ENCODE measurements at regions not wholly inside any gene's neighbourhood (a gene's known extent, or its start where the extent isn't known, plus 50 kb on each side); places are given as distances from the start of the nearest gene placed in this dataset.

DNA sequence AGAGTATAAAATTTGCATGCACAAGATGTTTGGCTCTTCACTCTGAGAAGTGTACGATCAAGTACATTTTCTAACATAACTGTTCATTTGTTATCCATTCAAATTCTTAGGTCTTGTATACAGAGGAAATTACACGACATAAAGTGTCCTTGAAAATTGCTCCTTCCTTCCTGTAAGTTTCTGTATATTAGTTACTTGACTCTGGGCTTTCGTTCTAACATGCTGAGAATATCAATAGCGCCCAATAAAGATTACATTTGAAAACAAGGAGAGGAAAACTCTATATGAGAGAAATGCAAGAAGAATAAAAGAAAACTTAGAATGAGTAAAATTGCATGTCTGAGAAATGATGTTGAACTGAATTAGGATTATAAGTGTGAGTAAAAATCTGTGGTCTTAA lies 722.5 kb upstream of the CADM2 start:
- TF ChIP-seq, protein P1, sequence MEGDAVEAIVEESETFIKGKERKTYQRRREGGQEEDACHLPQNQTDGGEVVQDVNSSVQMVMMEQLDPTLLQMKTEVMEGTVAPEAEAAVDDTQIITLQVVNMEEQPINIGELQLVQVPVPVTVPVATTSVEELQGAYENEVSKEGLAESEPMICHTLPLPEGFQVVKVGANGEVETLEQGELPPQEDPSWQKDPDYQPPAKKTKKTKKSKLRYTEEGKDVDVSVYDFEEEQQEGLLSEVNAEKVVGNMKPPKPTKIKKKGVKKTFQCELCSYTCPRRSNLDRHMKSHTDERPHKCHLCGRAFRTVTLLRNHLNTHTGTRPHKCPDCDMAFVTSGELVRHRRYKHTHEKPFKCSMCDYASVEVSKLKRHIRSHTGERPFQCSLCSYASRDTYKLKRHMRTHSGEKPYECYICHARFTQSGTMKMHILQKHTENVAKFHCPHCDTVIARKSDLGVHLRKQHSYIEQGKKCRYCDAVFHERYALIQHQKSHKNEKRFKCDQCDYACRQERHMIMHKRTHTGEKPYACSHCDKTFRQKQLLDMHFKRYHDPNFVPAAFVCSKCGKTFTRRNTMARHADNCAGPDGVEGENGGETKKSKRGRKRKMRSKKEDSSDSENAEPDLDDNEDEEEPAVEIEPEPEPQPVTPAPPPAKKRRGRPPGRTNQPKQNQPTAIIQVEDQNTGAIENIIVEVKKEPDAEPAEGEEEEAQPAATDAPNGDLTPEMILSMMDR (IDR thresholded peaks at IDR 0.05; ENCODE audit: insufficient read depth, low read length, severe bottlenecking): no peak
- DNase-seq (ENCODE audit: low read depth) (no peak), FAIRE-seq (no peak)
- Histone ChIP-seq H3K4me3 (ENCODE audit: low read depth, low read length) (no peak overlapping the region), H3K27me3 (ENCODE audit: control insufficient read depth, insufficient read depth, low read length) (no peaks in the 10 kb centered on the region), H3K36me3 (ENCODE audit: control insufficient read depth, insufficient read depth, low read length) (no peaks in the 10 kb centered on the region)

DNA sequence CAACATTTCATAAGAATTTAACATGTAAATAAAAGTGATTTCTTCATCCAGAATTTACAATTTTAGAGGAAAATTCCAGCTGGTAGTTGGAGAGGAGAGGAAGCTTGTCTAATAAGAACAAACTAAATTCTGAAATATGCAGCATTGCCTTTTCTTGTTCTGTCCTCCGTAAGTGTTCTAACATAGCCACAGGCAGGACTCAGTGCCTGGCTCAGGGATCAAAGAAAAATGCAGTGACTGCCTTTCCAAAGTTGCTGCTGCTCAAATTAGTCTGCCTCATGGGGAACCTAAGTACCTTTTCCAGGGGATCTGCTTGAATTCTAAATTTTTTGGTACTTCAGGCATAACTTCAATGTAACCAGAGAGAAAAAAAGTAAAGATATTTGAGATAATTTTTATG lies 713.0 kb upstream of the CADM2 start:
- TF ChIP-seq, protein P1 (IDR thresholded peaks at IDR 0.05; ENCODE audit: insufficient read depth, low read length, severe bottlenecking): no peak
- Histone ChIP-seq H3K4me3 (ENCODE audit: low read depth, low read length) (no peak overlapping the region), H3K27me3 (ENCODE audit: control insufficient read depth, insufficient read depth, low read length) (no peaks in the 10 kb centered on the region), H3K36me3 (ENCODE audit: control insufficient read depth, insufficient read depth, low read length) (no peaks in the 10 kb centered on the region)
- FAIRE-seq (no peak), DNase-seq (ENCODE audit: low read depth) (no peak)

DNA sequence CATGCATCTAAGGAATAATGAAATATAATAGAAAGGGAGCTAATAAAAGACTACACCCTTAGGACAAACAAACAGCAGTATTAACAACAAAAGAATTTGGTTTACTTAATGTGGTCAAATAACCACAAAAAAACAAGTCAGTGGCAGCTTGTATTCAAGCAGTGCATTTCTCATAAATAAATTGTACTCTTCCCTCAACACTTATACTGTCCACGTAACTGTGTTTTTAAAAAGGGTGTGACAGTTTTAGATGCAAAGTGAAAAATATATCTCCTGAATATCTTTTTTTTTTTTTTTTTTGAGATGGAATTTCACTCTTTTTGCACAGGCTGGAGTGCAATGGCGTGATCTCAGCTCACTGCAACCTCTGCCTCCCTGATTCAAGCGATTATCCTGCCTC lies 698.2 kb upstream of the CADM2 start:
- TF ChIP-seq, protein P1 (IDR thresholded peaks at IDR 0.05; ENCODE audit: insufficient read depth, low read length, severe bottlenecking): no peak
- DNase-seq (ENCODE audit: low read depth) (no peak), FAIRE-seq (no peak)
- no peak overlapping the region for H3K4me3 ChIP-seq (ENCODE audit: low read depth, low read length)
- no peaks in the 10 kb centered on the region for H3K36me3 ChIP-seq (ENCODE audit: control insufficient read depth, insufficient read depth, low read length)
- no peaks in the 10 kb centered on the region for H3K27me3 ChIP-seq (ENCODE audit: control insufficient read depth, insufficient read depth, low read length)

DNA sequence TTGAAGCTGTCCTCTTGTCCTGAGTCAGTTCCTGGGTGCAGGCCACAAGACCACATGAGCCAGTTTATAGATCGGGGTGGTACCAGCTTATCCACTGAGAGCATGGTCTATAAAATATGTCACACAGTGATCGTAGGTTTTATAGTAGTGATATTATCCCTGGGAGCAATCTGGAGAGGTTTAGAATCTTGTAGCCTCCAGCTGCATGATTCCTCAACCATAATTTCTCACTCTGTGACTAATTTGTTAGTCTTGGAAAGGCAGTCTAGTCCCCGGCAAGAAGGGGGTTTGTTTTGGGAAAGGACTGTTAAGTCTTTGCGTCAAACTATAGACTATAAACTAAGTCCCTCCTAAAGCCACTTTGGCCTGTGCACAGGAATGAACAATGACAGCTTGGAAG lies 693.0 kb upstream of the CADM2 start:
- H3K36me3 ChIP-seq (ENCODE audit: control insufficient read depth, insufficient read depth, low read length): no peaks in the 10 kb centered on the region
- FAIRE-seq: no peak
- TF ChIP-seq, protein P1 (IDR thresholded peaks at IDR 0.05; ENCODE audit: insufficient read depth, low read length, severe bottlenecking): no peak
- no peaks in the 10 kb centered on the region for H3K27me3 ChIP-seq (ENCODE audit: control insufficient read depth, insufficient read depth, low read length)
- no peak overlapping the region for H3K4me3 ChIP-seq (ENCODE audit: low read depth, low read length)
- no peak for DNase-seq (ENCODE audit: low read depth)

DNA sequence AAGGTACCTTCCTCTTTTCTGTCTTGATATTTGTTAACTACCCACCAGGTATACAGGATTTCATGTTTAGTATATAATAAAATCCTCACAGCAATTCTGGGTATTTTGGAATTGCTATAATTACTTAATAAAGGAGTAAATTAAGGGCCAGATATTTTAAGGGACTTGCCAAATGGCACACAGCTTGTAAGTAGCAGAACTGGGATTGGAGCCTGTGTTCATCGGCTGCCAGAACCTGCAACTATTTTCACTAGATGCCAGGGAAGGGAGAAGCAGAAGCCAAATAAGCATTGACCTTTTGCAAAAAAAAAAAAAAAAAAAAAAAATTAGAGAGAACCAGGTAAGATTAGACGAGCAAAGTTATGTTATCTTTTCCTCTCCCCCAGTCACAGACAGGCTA lies 683.3 kb upstream of the CADM2 start:
- TF ChIP-seq, protein P1 (IDR thresholded peaks at IDR 0.05; ENCODE audit: insufficient read depth, low read length, severe bottlenecking): no peak
- H3K36me3 ChIP-seq (ENCODE audit: control insufficient read depth, insufficient read depth, low read length): no peaks in the 10 kb centered on the region
- DNase-seq (ENCODE audit: low read depth) (no peak), FAIRE-seq (no peak)
- H3K4me3 ChIP-seq (ENCODE audit: low read depth, low read length): no peak overlapping the region
- no peaks in the 10 kb centered on the region for H3K27me3 ChIP-seq (ENCODE audit: control insufficient read depth, insufficient read depth, low read length)

DNA sequence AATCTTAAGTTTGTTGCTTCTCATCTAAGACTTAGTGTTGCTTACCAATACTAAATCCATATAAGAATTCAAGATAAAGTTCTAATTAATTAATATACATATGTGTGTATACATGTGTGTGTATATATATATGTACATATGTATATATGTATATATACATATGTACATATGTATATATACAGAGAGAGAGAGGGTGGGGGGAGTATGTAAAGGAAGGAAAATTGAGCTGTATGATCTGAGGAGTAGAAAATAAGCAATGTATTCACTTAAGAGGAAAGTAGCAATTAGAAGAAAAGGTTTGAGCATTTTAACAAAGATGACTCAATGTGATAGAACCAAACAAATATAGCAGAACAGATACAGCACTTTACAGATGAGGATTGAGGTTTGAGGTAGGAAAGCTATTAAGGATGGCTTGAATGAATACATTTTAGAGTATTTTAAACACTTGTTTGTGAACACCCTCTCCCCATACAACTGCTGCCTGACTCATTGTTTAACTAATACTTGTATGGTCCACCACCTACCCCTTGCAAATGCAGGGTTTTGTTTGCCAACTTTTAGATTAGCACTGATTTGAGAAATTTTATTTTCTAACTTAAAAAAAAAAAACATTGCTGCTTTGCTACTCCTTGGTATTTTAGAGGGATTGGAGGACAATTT lies 681.1 kb upstream of the CADM2 start:
- FAIRE-seq (no peak), DNase-seq (ENCODE audit: low read depth) (no peak)
- Histone ChIP-seq H3K27me3 (ENCODE audit: control insufficient read depth, insufficient read depth, low read length) (no peaks in the 10 kb centered on the region), H3K36me3 (ENCODE audit: control insufficient read depth, insufficient read depth, low read length) (no peaks in the 10 kb centered on the region), H3K4me3 (ENCODE audit: low read depth, low read length) (no peak overlapping the region)
- TF ChIP-seq, protein P1 (IDR thresholded peaks at IDR 0.05; ENCODE audit: insufficient read depth, low read length, severe bottlenecking): no peak
